SK-N-SH treated with all-trans-retinoic acid at 6 μM for 48 hours (cell line): ENCODE measurements at regions not wholly inside any gene's neighbourhood (a gene's known extent, or its start where the extent isn't known, plus 50 kb on each side); places are given as distances from the start of the nearest gene placed in this dataset.

Experiments
- ARNTL ChIP-seq: fragments of 450-650 bp; formaldehyde crosslinking; IDR thresholded peaks from 2 replicates; pipeline ENCODE4 v1.5.0; 2020; ENCODE audit warnings: low read depth, mild to moderate bottlenecking, moderate library complexity, borderline replicate concordance
- PPARA ChIP-seq: fragments of 250-450 bp; sonication (Bioruptor Pico); IDR thresholded peaks from 2 replicates; pipeline ENCODE4 v1.5.0; 2020; ENCODE audit warnings: mild to moderate bottlenecking, borderline replicate concordance
- RARB ChIP-seq: fragments of 250-450 bp; sonication (Bioruptor Pico); IDR thresholded peaks from 2 replicates; pipeline ENCODE4 v1.8.0; 2021; ENCODE audit warnings: mild to moderate bottlenecking, moderate library complexity
- ZFP30 ChIP-seq: fragments of 450-650 bp; formaldehyde crosslinking; IDR thresholded peaks from 2 replicates; pipeline ENCODE4 v1.5.0; 2022; ENCODE audit warnings: mild to moderate bottlenecking, moderate library complexity
- ZNF70 ChIP-seq: fragments of 450-650 bp; formaldehyde crosslinking; IDR thresholded peaks from 2 replicates; pipeline ENCODE4 v1.5.0; 2020; ENCODE audit warnings: mild to moderate bottlenecking, moderate library complexity

DNA sequence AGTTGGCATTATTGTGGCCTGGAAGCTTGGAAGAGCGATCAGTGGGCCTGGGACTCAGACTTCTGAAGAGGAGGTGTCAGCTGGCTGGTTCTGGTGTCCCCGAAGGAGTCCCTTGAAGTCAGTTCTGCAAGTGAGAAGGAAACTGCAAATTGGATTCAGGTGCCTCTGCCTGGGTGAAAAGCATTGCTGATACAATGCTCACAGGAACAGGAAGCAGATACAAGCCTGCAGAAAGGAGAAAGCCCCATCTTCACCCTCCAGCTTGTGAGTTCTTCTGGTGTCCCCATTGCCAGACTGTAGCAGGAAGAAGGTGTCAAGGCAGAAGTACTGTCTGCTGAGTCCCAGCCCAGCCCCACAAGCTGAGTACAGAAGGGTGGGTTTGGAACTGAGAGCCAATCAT lies 271.3 kb downstream of the PLOD2 start:
- TF ChIP-seq RARB (CRISPR knock-in tag), result no peak
- no peak for TF ChIP-seq ZFP30 (CRISPR knock-in tag)
- TF ChIP-seq ARNTL (CRISPR knock-in tag), result no peak
- no peak for TF ChIP-seq PPARA
- TF ChIP-seq ZNF70, result no peak
